MM.1S (cell line): ENCODE measurements at regions not wholly inside any gene's neighbourhood (a gene's known extent, or its start where the extent isn't known, plus 50 kb on each side); places are given as distances from the start of the nearest gene placed in this dataset.

ENCODE experiments used
- CTCF ChIP-seq: fragments of 300-600 bp; sonication (generic); IDR thresholded peaks from 2 replicates; pipeline ENCODE4 v1.5.1; 2016; ENCODE audit warnings: antibody characterized with exemption, low read length, mixed read lengths
- EZH2 ChIP-seq: fragments of 300-600 bp; sonication (generic); optimal IDR thresholded peaks from 2 replicates; pipeline ENCODE3; 2017; ENCODE audit warnings: low read depth, mild to moderate bottlenecking, antibody characterized with exemption, low read length, mixed read lengths

GRCh38 chr9:86589730-86590129 is 235.5 kb upstream of the TUT7 start:
- TF ChIP-seq CTCF (no peak), EZH2 (no peak)
